Vagina (tissue), 2 donors: ENCODE measurements at regions not wholly inside any gene's neighbourhood (a gene's known extent, or its start where the extent isn't known, plus 50 kb on each side); places are given as distances from the start of the nearest gene placed in this dataset.

Experiments
- CTCF ChIP-seq, 3 experiments: fragments of 450-650 bp in 2 of 3; fragments of 200-600 bp in 1 of 3; sonication (generic) in 1 of 3; IDR thresholded peaks; one replicate each; pipeline ENCODE4 v1.5.1; 2017 to 2019; ENCODE audit warnings: antibody characterized with exemption in 3 of 3, mild to moderate bottlenecking in 2 of 3, moderate library complexity in 2 of 3
- POLR2A ChIP-seq, 2 donors: fragments of 450-650 bp; IDR thresholded peaks; one replicate each; pipeline ENCODE4 v1.6.1; 2017; ENCODE audit warnings: antibody characterized with exemption in 2 of 2, mild to moderate bottlenecking in 2 of 2, moderate library complexity in 2 of 2
- POLR2AphosphoS5 ChIP-seq, 2 donors: sonication (generic); formaldehyde crosslinking; IDR thresholded peaks; one replicate each; pipeline ENCODE4 v1.9.0; 2017; ENCODE audit warnings: antibody characterized with exemption in 2 of 2, mild to moderate bottlenecking in 2 of 2, low read depth in 1 of 2; ENCODE audit not compliant: insufficient read depth in 1 of 2

GRCh38 chr2:101622210-101623030 is 75.1 kb upstream of the MAP4K4 start:
- TF ChIP-seq CTCF (IDR thresholded peaks at IDR 0.05) (no peak), POLR2A (IDR thresholded peaks at IDR 0.05) (no peak), POLR2AphosphoS5 (IDR thresholded peaks at IDR 0.05; ENCODE audit: insufficient read depth in 1 of 2, low read depth in 1 of 2) (no peak)
